ENCODE measurements at regions not wholly inside any gene's neighbourhood (a gene's known extent, or its start where the extent isn't known, plus 50 kb on each side); places are given as distances from the start of the nearest gene placed in this dataset.

- intact Hi-C loops (cut with micrococcal nuclease; ENCODE audit: unreplicated experiment) (no loop called here), in situ Hi-C loops (cut with HindIII; ENCODE audit: extremely low pct_ligation_motif_present, low pct_unique_long_range_greater_than_20kb) (no loop called here)
- no peak for DNase-seq (ENCODE audit: low spot score)
- peaks cover 13 to 39% of the 10 kb centered on the region in 2 experiments for H3K36me3 ChIP-seq (replicated peaks in 1 of 2; ENCODE audit: control insufficient read depth in 1 of 2, insufficient read depth in 2 of 2, low read length in 2 of 2)
- H3K79me2 ChIP-seq (ENCODE audit: insufficient read depth, low read length): no peaks in the 10 kb centered on the region
- H3K4me1 ChIP-seq (ENCODE audit: insufficient read depth, low read length): no peaks in the 10 kb centered on the region
- H4K20me1 ChIP-seq (ENCODE audit: insufficient read depth, low read length): no peaks in the 10 kb centered on the region
- CTCF ChIA-PET (ENCODE audit: low intra/inter-chr PET ratio, low total read pairs): no interaction called here
- no peak for FAIRE-seq
- no peak overlapping the region for H2AFZ ChIP-seq (ENCODE audit: low read length)
- no peak overlapping the region for H3K4me3 ChIP-seq (replicated peaks in 1 of 3; ENCODE audit: insufficient read depth in 1 of 3, low read depth in 2 of 3, low read length in 3 of 3)
- no TSS peak for BruUV-seq (replicated peaks)
- no peak overlapping the region for H3K27ac ChIP-seq (ENCODE audit: extremely low read length, insufficient read depth, low read length)
- H3K9ac ChIP-seq (ENCODE audit: insufficient read depth, low read depth, low read length): no peak overlapping the region
- POLR2A ChIA-PET: no interaction called here
- no peak for ATAC-seq
- TF ChIP-seq ZNF460 (CRISPR knock-in tag; IDR thresholded peaks at IDR 0.05; ENCODE audit: borderline replicate concordance) (no peak), ZNF543 (CRISPR knock-in tag; IDR thresholded peaks at IDR 0.05) (no peak), KDM6A (CRISPR knock-in tag; IDR thresholded peaks at IDR 0.05; ENCODE audit: low read depth) (no peak), ZNF740 (CRISPR knock-in tag; IDR thresholded peaks at IDR 0.05) (no peak), ZNF781 (CRISPR knock-in tag; IDR thresholded peaks at IDR 0.05; ENCODE audit: borderline replicate concordance, not compliant biosample characterization) (no peak), ZMYM2 (CRISPR knock-in tag; IDR thresholded peaks at IDR 0.05) (no peak), SNRNP70 (IDR thresholded peaks at IDR 0.05; ENCODE audit: low read depth, low read length) (no peak), JUNB (CRISPR knock-in tag; IDR thresholded peaks at IDR 0.05; ENCODE audit: borderline replicate concordance) (no peak), GATAD2A (CRISPR knock-in tag; IDR thresholded peaks at IDR 0.05) (no peak), ZNF275 (CRISPR knock-in tag; IDR thresholded peaks at IDR 0.05; ENCODE audit: borderline replicate concordance) (no peak), SNAPC5 (CRISPR knock-in tag; IDR thresholded peaks at IDR 0.05; ENCODE audit: borderline replicate concordance) (no peak)
- H3K27me3 ChIP-seq (ENCODE audit: control insufficient read depth in 1 of 2, insufficient read depth in 2 of 2, low read length in 2 of 2): no peaks in the 10 kb centered on the region
- H3K4me2 ChIP-seq (ENCODE audit: low read depth, low read length): no peak overlapping the region
- H3K9me3 ChIP-seq (ENCODE audit: low read length): no peaks in the 10 kb centered on the region
Observed at GRCh38 chr6:144824018-144824417, 538.9 kb downstream of the UTRN start.

All from HepG2 (cell line).